ENCODE measurements at regions not wholly inside any gene's neighbourhood (a gene's known extent, or its start where the extent isn't known, plus 50 kb on each side); places are given as distances from the start of the nearest gene placed in this dataset.

DNA sequence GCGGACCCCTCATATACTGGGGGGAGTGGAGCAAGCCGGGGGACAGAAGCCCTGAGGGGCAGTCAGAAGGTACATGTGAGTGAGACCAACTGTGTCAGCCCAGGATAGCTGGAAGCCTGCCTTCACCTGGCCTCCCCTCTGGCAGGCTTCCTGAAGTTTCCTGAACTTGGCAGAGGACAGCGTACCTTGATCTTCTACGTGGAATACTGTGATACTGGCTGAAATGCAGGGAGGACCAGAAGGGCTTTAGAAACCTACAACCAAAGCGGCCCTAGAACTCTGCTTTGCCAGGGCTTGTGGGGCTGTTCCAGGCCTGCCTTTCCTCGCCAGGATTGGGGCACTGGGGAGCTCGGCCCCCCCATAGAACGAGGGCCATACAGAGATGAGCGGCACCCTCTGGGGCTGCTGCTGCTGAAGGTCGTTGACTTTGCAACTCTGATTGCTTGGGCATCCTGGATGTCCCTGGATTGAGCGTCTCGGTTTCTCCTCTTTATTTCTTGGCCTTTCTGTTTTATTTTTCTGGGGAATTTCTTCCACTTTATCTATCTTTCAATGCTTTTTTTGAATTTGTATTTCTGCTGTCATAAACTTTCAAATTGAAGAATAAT lies 66.5 kb downstream of the SLC25A47 start:
- Histone ChIP-seq H3F3A (ENCODE audit: control insufficient read depth, insufficient read depth) (no peaks in the 10 kb centered on the region), H3K79me2 (ENCODE audit: control insufficient read depth, low read length) (no peaks in the 10 kb centered on the region), H3K4me1 (ENCODE audit: control insufficient read depth, low read length) (no peaks in the 10 kb centered on the region), H3K4me2 (ENCODE audit: low read length) (no peak overlapping the region), H4K20me1 (ENCODE audit: control insufficient read depth, insufficient read depth, low read depth, low read length) (no peaks in the 10 kb centered on the region; the same call in 1 of the 2 replicates), H3K9me2 (replicated peaks; ENCODE audit: control insufficient read depth, low read length) (no peaks in the 10 kb centered on the region), H3K4me3 (ENCODE audit: low read length) (no peak overlapping the region), H3K27ac (ENCODE audit: low read depth, low read length) (no peak overlapping the region), H3K9me3 (ENCODE audit: control insufficient read depth, insufficient read depth, low read length) (no peaks in the 10 kb centered on the region), H3K27me3 (ENCODE audit: control insufficient read depth, low read length) (no peaks in the 10 kb centered on the region), H3K36me3 (ENCODE audit: control insufficient read depth, low read length) (no peaks in the 10 kb centered on the region)
- no peak for TF ChIP-seq CTCF (IDR thresholded peaks at IDR 0.05; ENCODE audit: low read depth, low read length, poor library complexity, severe bottlenecking)
- TF ChIP-seq EZH2phosphoT487 (IDR thresholded peaks at IDR 0.05; ENCODE audit: borderline replicate concordance, low read length), result no peak

DNA sequence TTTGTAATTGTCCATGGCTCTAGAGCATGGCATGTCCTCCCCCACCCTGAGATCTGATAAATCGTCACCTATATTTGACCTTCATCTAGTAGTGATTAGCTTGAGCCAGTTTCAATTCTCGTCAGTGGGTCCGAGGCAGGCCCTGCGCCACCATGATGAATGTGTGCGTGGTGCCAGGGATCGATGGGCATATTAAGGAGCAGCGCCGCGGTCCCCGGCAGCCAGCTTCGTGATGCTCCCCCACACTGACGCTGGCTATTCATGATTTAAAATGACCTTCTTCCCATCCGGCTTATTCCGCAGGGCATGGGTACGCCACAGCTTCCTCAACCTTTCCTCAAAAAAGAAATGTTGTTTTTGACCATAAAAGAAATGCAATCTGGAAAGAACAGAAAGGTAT lies 68.0 kb downstream of the SLC25A47 start:
- no peak overlapping the region for H3K4me2 ChIP-seq (ENCODE audit: low read length)
- H3K9me3 ChIP-seq (ENCODE audit: control insufficient read depth, insufficient read depth, low read length), result no peaks in the 10 kb centered on the region
- TF ChIP-seq CTCF (IDR thresholded peaks at IDR 0.05; ENCODE audit: low read depth, low read length, poor library complexity, severe bottlenecking) (no peak), EZH2phosphoT487 (IDR thresholded peaks at IDR 0.05; ENCODE audit: borderline replicate concordance, low read length) (no peak)
- no peak overlapping the region for H3K4me3 ChIP-seq (ENCODE audit: low read length)
- no peaks in the 10 kb centered on the region for H3K36me3 ChIP-seq (ENCODE audit: control insufficient read depth, low read length)
- no peaks in the 10 kb centered on the region for H3K27me3 ChIP-seq (ENCODE audit: control insufficient read depth, low read length)
- no peaks in the 10 kb centered on the region for H3F3A ChIP-seq (ENCODE audit: control insufficient read depth, insufficient read depth)
- H3K27ac ChIP-seq (ENCODE audit: low read depth, low read length), result no peak overlapping the region
- no peaks in the 10 kb centered on the region for H3K79me2 ChIP-seq (ENCODE audit: control insufficient read depth, low read length)
- H4K20me1 ChIP-seq (ENCODE audit: control insufficient read depth, insufficient read depth, low read depth, low read length), result no peaks in the 10 kb centered on the region
- H3K9me2 ChIP-seq (replicated peaks; ENCODE audit: control insufficient read depth, low read length), result no peaks in the 10 kb centered on the region
- no peaks in the 10 kb centered on the region for H3K4me1 ChIP-seq (ENCODE audit: control insufficient read depth, low read length)

- Histone ChIP-seq H4K20me1 (ENCODE audit: control insufficient read depth, insufficient read depth, low read depth, low read length) (no peaks in the 10 kb centered on the region), H3K79me2 (ENCODE audit: control insufficient read depth, low read length) (no peaks in the 10 kb centered on the region), H3K27ac (ENCODE audit: low read depth, low read length) (no peak overlapping the region)
Observed at GRCh38 chr14:100391724-100392123, 68.6 kb downstream of the SLC25A47 start.

More at GRCh38 chr14:100391724-100392123, 68.6 kb downstream of the SLC25A47 start:
- Histone ChIP-seq H3K4me2 (ENCODE audit: low read length) (no peak overlapping the region), H3K9me3 (ENCODE audit: control insufficient read depth, insufficient read depth, low read length) (no peaks in the 10 kb centered on the region), H3K4me3 (ENCODE audit: low read length) (no peak overlapping the region), H3K4me1 (ENCODE audit: control insufficient read depth, low read length) (no peaks in the 10 kb centered on the region), H3K36me3 (ENCODE audit: control insufficient read depth, low read length) (no peaks in the 10 kb centered on the region), H3F3A (ENCODE audit: control insufficient read depth, insufficient read depth) (no peaks in the 10 kb centered on the region), H3K27me3 (ENCODE audit: control insufficient read depth, low read length) (no peaks in the 10 kb centered on the region), H3K9me2 (replicated peaks; ENCODE audit: control insufficient read depth, low read length) (no peaks in the 10 kb centered on the region)
- TF ChIP-seq CTCF (IDR thresholded peaks at IDR 0.05; ENCODE audit: low read depth, low read length, poor library complexity, severe bottlenecking) (no peak), EZH2phosphoT487 (IDR thresholded peaks at IDR 0.05; ENCODE audit: borderline replicate concordance, low read length) (no peak)

All from DOHH2 (cell line).